ENCODE measurements at regions not wholly inside any gene's neighbourhood (a gene's known extent, or its start where the extent isn't known, plus 50 kb on each side); places are given as distances from the start of the nearest gene placed in this dataset.

DNA sequence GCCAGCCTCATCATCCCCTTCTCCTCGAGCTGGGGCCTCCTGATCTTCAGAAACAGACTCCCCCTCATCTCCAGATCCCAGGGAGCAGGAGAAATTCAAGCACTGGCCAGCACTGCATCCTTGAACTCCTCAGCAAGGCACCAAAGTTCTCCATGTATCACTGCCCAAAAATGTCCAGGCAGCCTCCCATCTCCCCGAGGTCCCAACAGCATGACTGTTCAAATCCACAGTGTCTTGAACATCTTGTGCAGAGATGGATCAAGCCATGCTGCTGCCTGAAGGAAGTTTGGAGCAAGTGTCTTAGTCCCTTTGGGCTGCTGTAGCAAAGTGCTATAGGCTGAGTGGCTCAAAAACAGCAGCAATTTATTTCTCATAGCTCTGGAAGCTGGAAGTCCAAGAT is 115.5 kb upstream of the GALNT17 start:
- ChIA-PET CTCF (no interaction called here), POLR2A (no interaction called here)
- TF ChIP-seq, protein P1, sequence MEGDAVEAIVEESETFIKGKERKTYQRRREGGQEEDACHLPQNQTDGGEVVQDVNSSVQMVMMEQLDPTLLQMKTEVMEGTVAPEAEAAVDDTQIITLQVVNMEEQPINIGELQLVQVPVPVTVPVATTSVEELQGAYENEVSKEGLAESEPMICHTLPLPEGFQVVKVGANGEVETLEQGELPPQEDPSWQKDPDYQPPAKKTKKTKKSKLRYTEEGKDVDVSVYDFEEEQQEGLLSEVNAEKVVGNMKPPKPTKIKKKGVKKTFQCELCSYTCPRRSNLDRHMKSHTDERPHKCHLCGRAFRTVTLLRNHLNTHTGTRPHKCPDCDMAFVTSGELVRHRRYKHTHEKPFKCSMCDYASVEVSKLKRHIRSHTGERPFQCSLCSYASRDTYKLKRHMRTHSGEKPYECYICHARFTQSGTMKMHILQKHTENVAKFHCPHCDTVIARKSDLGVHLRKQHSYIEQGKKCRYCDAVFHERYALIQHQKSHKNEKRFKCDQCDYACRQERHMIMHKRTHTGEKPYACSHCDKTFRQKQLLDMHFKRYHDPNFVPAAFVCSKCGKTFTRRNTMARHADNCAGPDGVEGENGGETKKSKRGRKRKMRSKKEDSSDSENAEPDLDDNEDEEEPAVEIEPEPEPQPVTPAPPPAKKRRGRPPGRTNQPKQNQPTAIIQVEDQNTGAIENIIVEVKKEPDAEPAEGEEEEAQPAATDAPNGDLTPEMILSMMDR (IDR thresholded peaks at IDR 0.05; ENCODE audit: insufficient read depth, low read length, missing control alignments), result no peak
- no peak for DNase-seq (ENCODE audit: low read depth, low spot score)
- H3K4me3 ChIP-seq (ENCODE audit: low read depth, low read length), result no peak overlapping the region

DNA sequence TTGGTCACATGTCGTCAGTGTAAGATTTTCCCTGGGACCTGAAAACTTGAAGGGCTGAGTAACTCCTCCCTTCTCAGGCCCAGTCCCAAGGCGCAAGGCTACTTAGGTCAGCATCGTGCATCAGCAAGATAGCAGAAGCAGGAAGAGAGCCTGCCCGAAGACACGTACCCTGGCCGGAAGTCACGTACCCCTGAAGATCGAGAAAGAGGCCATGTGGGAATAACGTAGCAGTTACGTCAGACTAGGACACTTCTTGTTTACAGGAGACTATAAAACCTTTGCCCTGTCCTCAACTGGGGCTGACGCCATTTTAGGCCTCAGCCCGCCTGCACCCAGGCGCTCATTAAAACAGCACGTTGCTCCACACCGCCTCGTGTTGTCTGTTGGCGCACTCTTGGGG is 114.3 kb upstream of the GALNT17 start:
- ChIA-PET CTCF (no interaction called here), POLR2A (no interaction called here)
- TF ChIP-seq, protein P1 (IDR thresholded peaks at IDR 0.05; ENCODE audit: insufficient read depth, low read length, missing control alignments), result no peak
- H3K4me3 ChIP-seq (ENCODE audit: low read depth, low read length), result no peak overlapping the region
- no peak for DNase-seq (ENCODE audit: low read depth, low spot score)

DNA sequence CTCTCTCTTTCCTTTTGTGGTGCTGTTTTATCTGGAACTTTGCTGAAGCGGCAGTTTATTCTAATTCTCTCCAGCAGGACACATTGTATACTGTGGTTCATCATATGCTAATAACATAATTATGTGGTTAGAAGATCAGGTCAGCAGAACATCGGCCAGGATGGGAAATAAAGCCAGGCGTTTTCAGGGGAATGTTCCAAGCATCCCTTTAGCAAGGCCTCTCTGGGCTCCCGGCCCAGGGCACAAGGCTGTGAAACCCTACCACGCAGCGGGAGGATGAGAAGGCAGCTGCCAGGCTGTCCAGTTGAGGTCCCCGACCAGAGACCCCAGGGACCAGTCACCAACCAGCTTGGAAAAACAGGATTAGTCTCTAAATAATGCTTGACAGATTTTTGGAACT is 112.2 kb upstream of the GALNT17 start:
- no peak for DNase-seq (ENCODE audit: low read depth, low spot score)
- ChIA-PET POLR2A (no interaction called here), CTCF (no interaction called here)
- TF ChIP-seq, protein P1 (IDR thresholded peaks at IDR 0.05; ENCODE audit: insufficient read depth, low read length, missing control alignments), result no peak
- H3K4me3 ChIP-seq (ENCODE audit: low read depth, low read length), result no peak overlapping the region

DNA sequence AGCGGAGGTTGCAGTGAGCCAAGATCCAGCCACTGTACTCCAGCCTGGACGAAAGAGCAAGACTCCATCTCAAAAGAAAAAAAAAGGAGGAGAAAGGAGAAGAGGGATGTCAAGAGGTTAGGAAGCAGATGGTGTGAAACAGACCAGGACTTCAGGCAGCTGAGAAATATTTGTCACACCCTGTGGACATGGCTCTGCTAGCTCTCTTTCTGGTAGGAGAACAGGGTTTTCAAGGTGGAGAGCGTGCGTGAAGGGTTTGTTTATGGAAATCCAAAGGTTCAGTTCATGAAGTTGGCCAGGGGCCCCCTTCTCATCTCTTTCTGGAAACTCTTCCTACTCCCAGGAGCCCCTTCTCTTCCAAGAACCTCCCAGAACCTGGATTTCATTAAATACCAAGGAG is 110.8 kb upstream of the GALNT17 start:
- TF ChIP-seq, protein P1 (IDR thresholded peaks at IDR 0.05; ENCODE audit: insufficient read depth, low read length, missing control alignments), result no peak
- ChIA-PET POLR2A (no interaction called here), CTCF (no interaction called here)
- no peak overlapping the region for H3K4me3 ChIP-seq (ENCODE audit: low read depth, low read length)
- no peak for DNase-seq (ENCODE audit: low read depth, low spot score)

DNA sequence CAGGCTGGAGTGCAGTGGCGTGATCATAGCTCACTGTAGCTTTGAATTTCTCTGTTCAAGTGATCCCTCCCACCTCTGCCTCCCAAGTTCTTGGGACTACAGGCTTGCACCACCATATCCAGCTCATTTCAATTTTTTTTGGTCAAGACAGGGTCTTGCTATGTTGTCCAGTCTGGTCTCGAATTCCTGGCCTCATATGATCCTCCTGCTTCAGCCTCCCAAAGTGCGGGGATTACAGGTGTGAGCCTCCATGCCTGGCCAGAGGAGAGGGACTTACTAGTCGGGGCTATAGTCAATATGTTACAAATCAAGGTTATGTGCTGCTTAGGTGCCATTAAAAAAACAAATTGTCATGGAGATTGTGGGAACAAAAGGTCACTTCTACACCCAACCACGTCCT is 105.3 kb upstream of the GALNT17 start:
- TF ChIP-seq, protein P1 (IDR thresholded peaks at IDR 0.05; ENCODE audit: insufficient read depth, low read length, missing control alignments), result no peak
- no peak overlapping the region for H3K4me3 ChIP-seq (ENCODE audit: low read depth, low read length)
- no peak for DNase-seq (ENCODE audit: low read depth, low spot score)
- ChIA-PET CTCF (no interaction called here), POLR2A (no interaction called here)

DNA sequence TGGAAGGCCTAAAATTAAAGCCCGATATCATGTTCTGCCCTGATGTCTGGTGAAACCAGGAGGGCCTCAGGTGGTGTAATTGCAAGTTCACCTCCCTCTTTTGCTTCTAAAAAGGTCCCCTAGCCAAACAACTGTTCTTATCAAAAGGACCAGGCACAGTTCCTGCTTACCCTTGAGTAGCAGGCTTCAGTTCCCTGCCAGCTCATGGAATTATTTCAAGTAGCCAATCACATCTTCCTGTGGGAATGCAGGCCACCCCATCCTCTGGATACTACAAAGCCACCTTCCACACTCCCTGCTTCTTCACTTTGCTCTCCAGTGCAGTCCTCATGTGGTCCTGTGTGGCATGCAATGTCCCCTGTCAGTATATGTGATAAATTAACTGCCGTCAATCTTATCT is 97.7 kb upstream of the GALNT17 start:
- ChIA-PET POLR2A (no interaction called here), CTCF (no interaction called here)
- no peak overlapping the region for H3K4me3 ChIP-seq (ENCODE audit: low read depth, low read length)
- TF ChIP-seq, protein P1 (IDR thresholded peaks at IDR 0.05; ENCODE audit: insufficient read depth, low read length, missing control alignments), result no peak
- DNase-seq (ENCODE audit: low read depth, low spot score), result no peak
